ENCODE measurements at regions not wholly inside any gene's neighbourhood (a gene's known extent, or its start where the extent isn't known, plus 50 kb on each side); places are given as distances from the start of the nearest gene placed in this dataset.

GRCh38 chr16:64878940-64879339 lies 242.9 kb downstream of the CDH11 start:
- no peaks in the 10 kb centered on the region for H3K9me3 ChIP-seq (ENCODE audit: control insufficient read depth, low read depth, low read length)
- H3K27ac ChIP-seq (ENCODE audit: insufficient read length, low read depth, low read length), result no peak overlapping the region
- no peak overlapping the region for H2BK120ac ChIP-seq (ENCODE audit: low read depth, low read length, poor library complexity, severe bottlenecking)
- H4K20me1 ChIP-seq (ENCODE audit: control insufficient read depth, insufficient read depth, insufficient read length), result no peaks in the 10 kb centered on the region
- Mint-ChIP-seq H3K4me3 (no peak overlapping the region), H3K36me3 (ENCODE audit: insufficient read depth in 1 of 3, low read depth in 3 of 3) (no peaks in the 10 kb centered on the region), H3K4me1 (no peaks in the 10 kb centered on the region), H3K9me3 (peaks cover 0 to 4% of the 10 kb centered on the region in 2 experiments; a peak in 2 of 5 replicates), H3K27ac (no peak overlapping the region), H3K27me3 (ENCODE audit: low read depth) (no peaks in the 10 kb centered on the region)
- WGBS (ENCODE audit: extremely low coverage, insufficient read length, low lambda C conversion rate), result no CpG with 5 or more reads among the region's 4 CpGs
- H2BK12ac ChIP-seq (ENCODE audit: insufficient read length, low read depth, low read length), result no peak overlapping the region
- H3K79me2 ChIP-seq (ENCODE audit: insufficient read depth, low read length), result no peaks in the 10 kb centered on the region
- H4K8ac ChIP-seq (replicated peaks; ENCODE audit: insufficient read length, low read depth, low read length), result no peak overlapping the region
- no peaks in the 10 kb centered on the region for H3K23me2 ChIP-seq (ENCODE audit: insufficient read length, low read depth, low read length, poor library complexity, severe bottlenecking)
- no peak overlapping the region for H3K4me2 ChIP-seq (ENCODE audit: insufficient read depth, insufficient read length, low read length)
- no peaks in the 10 kb centered on the region for H3K79me1 ChIP-seq (ENCODE audit: insufficient read depth, low read depth, low read length, poor library complexity, severe bottlenecking)
- no peak overlapping the region for H4K91ac ChIP-seq (ENCODE audit: insufficient read length, low read depth, low read length)
- H3T11ph ChIP-seq (ENCODE audit: low read length), result no peak overlapping the region
- H2BK5ac ChIP-seq (ENCODE audit: insufficient read length, low read length), result no peak overlapping the region
- H3K27me3 ChIP-seq (ENCODE audit: insufficient read depth, low read length), result no peaks in the 10 kb centered on the region
- no peak overlapping the region for H3K56ac ChIP-seq (ENCODE audit: insufficient read length, low read depth, low read length)
- H2BK15ac ChIP-seq (ENCODE audit: low read depth, low read length), result no peak overlapping the region
- H3K9ac ChIP-seq (ENCODE audit: extremely low read depth, insufficient read length, low read length), result no peak overlapping the region
- H3K4me1 ChIP-seq (ENCODE audit: insufficient read depth, low read length), result no peaks in the 10 kb centered on the region
- H4K5ac ChIP-seq (ENCODE audit: insufficient read length, low read depth, low read length), result no peak overlapping the region
- DNase-seq, result no peak
- H2AFZ ChIP-seq (ENCODE audit: low read length), result no peak overlapping the region
- no peak overlapping the region for H3K23ac ChIP-seq (ENCODE audit: insufficient read length, low read depth, low read length)
- no peak overlapping the region for H2AK5ac ChIP-seq (ENCODE audit: insufficient read length, low read length)
- TF ChIP-seq, protein P1, sequence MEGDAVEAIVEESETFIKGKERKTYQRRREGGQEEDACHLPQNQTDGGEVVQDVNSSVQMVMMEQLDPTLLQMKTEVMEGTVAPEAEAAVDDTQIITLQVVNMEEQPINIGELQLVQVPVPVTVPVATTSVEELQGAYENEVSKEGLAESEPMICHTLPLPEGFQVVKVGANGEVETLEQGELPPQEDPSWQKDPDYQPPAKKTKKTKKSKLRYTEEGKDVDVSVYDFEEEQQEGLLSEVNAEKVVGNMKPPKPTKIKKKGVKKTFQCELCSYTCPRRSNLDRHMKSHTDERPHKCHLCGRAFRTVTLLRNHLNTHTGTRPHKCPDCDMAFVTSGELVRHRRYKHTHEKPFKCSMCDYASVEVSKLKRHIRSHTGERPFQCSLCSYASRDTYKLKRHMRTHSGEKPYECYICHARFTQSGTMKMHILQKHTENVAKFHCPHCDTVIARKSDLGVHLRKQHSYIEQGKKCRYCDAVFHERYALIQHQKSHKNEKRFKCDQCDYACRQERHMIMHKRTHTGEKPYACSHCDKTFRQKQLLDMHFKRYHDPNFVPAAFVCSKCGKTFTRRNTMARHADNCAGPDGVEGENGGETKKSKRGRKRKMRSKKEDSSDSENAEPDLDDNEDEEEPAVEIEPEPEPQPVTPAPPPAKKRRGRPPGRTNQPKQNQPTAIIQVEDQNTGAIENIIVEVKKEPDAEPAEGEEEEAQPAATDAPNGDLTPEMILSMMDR (conservative IDR thresholded peaks at IDR 0.05), result no peak
- no peak overlapping the region for H3K4ac ChIP-seq (ENCODE audit: low read depth, low read length)
- no peak overlapping the region for H3K18ac ChIP-seq (ENCODE audit: insufficient read length, low read depth, low read length)
- H3K14ac ChIP-seq (ENCODE audit: insufficient read depth, low read length), result no peak overlapping the region
- no peak overlapping the region for H2BK20ac ChIP-seq (ENCODE audit: low read depth, low read length, poor library complexity, severe bottlenecking)

Measured in H9 (cell line).